Hepatocyte (in vitro differentiated cells): ENCODE measurements at regions not wholly inside any gene's neighbourhood (a gene's known extent, or its start where the extent isn't known, plus 50 kb on each side); places are given as distances from the start of the nearest gene placed in this dataset.

ENCODE experiments used
- DNase-seq: peaks from one replicate; pipeline ENCODE4 v3.0.0-alpha.2; 2016; ENCODE audit warnings: low spot score
- H2AFZ ChIP-seq: fragments of 200-600 bp; sonication (generic); 2 replicates; pipeline ENCODE4 v1.6.0; 2016; ENCODE audit warnings: antibody characterized with exemption, mild to moderate bottlenecking
- H3K27ac ChIP-seq: fragments of 200-600 bp; sonication (generic); 2 replicates; pipeline ENCODE4 v1.5.1; 2016; ENCODE audit warnings: mild to moderate bottlenecking
- H3K27me3 ChIP-seq: fragments of 200-600 bp; sonication (generic); 2 replicates; pipeline ENCODE4 v1.6.1; 2016
- H3K36me3 ChIP-seq: fragments of 200-600 bp; sonication (generic); replicated peaks from 2 replicates; pipeline ENCODE4 v1.5.1; 2016; ENCODE audit warnings: low read depth; ENCODE audit not compliant: insufficient read depth
- H3K4me1 ChIP-seq: fragments of 200-600 bp; sonication (generic); 2 replicates; pipeline ENCODE4 v1.5.1; 2016; ENCODE audit warnings: mild to moderate bottlenecking, moderate library complexity; ENCODE audit not compliant: insufficient read depth
- H3K4me2 ChIP-seq: fragments of 200-600 bp; sonication (generic); 2 replicates; pipeline ENCODE4 v1.6.0; 2016
- H3K4me3 ChIP-seq: fragments of 200-600 bp; sonication (generic); 2 replicates; pipeline ENCODE4 v1.5.1; 2016; ENCODE audit warnings: mild to moderate bottlenecking
- H3K79me2 ChIP-seq: fragments of 200-600 bp; sonication (generic); 2 replicates; pipeline ENCODE4 v1.6.0; 2017; ENCODE audit warnings: mild to moderate bottlenecking
- H3K9me2 ChIP-seq: fragments of 200-600 bp; sonication (generic); replicated peaks from 2 replicates; pipeline ENCODE4 v1.6.0; 2017; ENCODE audit warnings: mild to moderate bottlenecking; ENCODE audit not compliant: insufficient read depth
- H3K9me3 ChIP-seq: fragments of 200-600 bp; sonication (generic); 2 replicates; pipeline ENCODE4 v1.5.1; 2016; ENCODE audit warnings: low read depth, mild to moderate bottlenecking
- H4K20me1 ChIP-seq: fragments of 200-600 bp; sonication (generic); 2 replicates; pipeline ENCODE4 v1.6.0; 2016; ENCODE audit warnings: mild to moderate bottlenecking; ENCODE audit not compliant: insufficient read depth, poor library complexity, severe bottlenecking
- EZH2 ChIP-seq: fragments of 200-600 bp; sonication (generic); IDR thresholded peaks from 2 replicates; pipeline ENCODE4 v1.6.1; 2016; ENCODE audit warnings: antibody characterized with exemption, mild to moderate bottlenecking, borderline replicate concordance
- EZH2phosphoT487 ChIP-seq: fragments of 200-600 bp; sonication (generic); IDR thresholded peaks from one replicate; pipeline ENCODE4 v1.6.1; 2018; ENCODE audit warnings: antibody characterized with exemption, mild to moderate bottlenecking, low read depth, moderate library complexity; ENCODE audit not compliant: unreplicated experiment, severe bottlenecking
- WGBS: methylation state at CpG from one replicate; pipeline ENCODE4 v1.1.6; 2016; ENCODE audit warnings: low lambda C conversion rate; ENCODE audit errors: missing lambda C conversion rate; 5-methylcytosine and 5-hydroxymethylcytosine counted together
- TF ChIP-seq, protein P1 (sequence below): fragments of 200-600 bp; sonication (generic); IDR thresholded peaks from 2 replicates; pipeline ENCODE4 v1.5.1; 2016; ENCODE audit warnings: antibody characterized with exemption, mild to moderate bottlenecking; ENCODE audit not compliant: poor library complexity

DNA sequence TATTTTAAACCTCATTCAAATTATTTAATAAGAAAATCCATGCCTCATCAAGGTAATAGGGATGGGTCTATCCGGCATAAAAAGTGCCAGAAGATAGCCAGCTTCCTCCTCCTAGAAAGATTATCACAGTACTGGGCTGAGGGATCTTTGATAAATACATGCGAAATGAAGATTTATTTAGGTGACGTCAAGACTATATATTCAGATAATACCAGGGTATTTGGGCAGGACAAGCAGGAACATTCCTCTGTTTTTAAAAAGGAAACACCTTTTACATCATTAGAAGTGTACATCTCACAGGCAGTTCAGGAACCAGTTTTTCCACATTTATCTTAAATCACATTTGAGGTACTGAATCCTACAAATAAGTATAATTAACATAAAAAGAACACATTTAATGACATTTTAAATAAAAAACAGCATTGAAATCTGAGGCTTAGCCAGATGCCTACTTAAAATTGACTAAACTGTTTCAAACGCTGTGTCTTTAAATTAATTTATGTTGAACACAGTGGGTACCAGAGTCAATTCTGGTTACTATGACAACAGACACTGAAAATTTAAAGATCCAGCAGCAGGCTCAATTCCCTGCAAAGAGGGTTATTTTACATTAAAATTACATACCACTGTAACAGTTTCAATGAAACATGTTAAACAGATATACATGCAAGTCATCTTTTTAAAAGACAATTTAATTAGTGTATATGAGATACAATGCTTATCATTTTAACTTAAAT lies 124.7 kb upstream of the SLCO6A1 start:
- peak overlapping the region; percentile 11 for H3K27ac ChIP-seq
- H2AFZ ChIP-seq = no peak overlapping the region
- H3K9me2 ChIP-seq = no peaks in the 10 kb centered on the region
- H3K27me3 ChIP-seq = no peaks in the 10 kb centered on the region
- no peaks in the 10 kb centered on the region for H3K79me2 ChIP-seq
- no peak overlapping the region for H3K4me2 ChIP-seq
- H4K20me1 ChIP-seq = no peaks in the 10 kb centered on the region
- DNase-seq = no peak
- peaks cover 10% of the 10 kb centered on the region for H3K4me1 ChIP-seq
- WGBS = 63% methylated on average over 4 of the region's 4 CpGs
- no peak overlapping the region for H3K4me3 ChIP-seq
- TF ChIP-seq EZH2 (no peak), EZH2phosphoT487 (no peak)
- TF ChIP-seq, protein P1, sequence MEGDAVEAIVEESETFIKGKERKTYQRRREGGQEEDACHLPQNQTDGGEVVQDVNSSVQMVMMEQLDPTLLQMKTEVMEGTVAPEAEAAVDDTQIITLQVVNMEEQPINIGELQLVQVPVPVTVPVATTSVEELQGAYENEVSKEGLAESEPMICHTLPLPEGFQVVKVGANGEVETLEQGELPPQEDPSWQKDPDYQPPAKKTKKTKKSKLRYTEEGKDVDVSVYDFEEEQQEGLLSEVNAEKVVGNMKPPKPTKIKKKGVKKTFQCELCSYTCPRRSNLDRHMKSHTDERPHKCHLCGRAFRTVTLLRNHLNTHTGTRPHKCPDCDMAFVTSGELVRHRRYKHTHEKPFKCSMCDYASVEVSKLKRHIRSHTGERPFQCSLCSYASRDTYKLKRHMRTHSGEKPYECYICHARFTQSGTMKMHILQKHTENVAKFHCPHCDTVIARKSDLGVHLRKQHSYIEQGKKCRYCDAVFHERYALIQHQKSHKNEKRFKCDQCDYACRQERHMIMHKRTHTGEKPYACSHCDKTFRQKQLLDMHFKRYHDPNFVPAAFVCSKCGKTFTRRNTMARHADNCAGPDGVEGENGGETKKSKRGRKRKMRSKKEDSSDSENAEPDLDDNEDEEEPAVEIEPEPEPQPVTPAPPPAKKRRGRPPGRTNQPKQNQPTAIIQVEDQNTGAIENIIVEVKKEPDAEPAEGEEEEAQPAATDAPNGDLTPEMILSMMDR = no peak
- no peaks in the 10 kb centered on the region for H3K9me3 ChIP-seq
- no peaks in the 10 kb centered on the region for H3K36me3 ChIP-seq

DNA sequence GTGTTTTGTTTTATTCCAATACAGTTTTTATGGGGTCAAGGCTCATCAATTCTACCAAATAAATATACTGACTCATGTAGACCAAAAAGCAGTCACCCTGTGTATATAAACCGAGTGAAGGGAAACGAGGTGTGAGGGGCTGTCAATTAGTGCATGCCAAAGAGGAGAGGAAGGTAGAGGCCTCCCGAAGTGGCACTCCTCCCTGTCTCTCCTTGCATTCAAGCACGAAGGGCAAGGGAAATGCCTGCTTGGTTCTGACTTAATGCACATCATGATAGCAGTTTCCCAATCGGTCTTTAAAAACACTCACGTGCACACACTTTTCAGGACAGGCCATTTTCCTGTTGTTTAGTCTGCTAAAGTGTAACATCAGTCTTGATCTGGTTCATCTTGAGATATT lies 125.6 kb upstream of the SLCO6A1 start:
- Histone ChIP-seq H4K20me1 (no peaks in the 10 kb centered on the region), H3K4me2 (no peak overlapping the region), H2AFZ (no peak overlapping the region), H3K27ac (peak overlapping the region; percentile 34), H3K79me2 (no peaks in the 10 kb centered on the region), H3K4me3 (no peak overlapping the region), H3K9me3 (no peaks in the 10 kb centered on the region), H3K36me3 (no peaks in the 10 kb centered on the region), H3K27me3 (no peaks in the 10 kb centered on the region), H3K9me2 (no peaks in the 10 kb centered on the region), H3K4me1 (peaks cover 10% of the 10 kb centered on the region)
- no peak for DNase-seq
- 59% methylated on average over 6 of the region's 6 CpGs for WGBS
- TF ChIP-seq, protein P1 = no peak
- no peak for TF ChIP-seq EZH2phosphoT487
- no peak for TF ChIP-seq EZH2

DNA sequence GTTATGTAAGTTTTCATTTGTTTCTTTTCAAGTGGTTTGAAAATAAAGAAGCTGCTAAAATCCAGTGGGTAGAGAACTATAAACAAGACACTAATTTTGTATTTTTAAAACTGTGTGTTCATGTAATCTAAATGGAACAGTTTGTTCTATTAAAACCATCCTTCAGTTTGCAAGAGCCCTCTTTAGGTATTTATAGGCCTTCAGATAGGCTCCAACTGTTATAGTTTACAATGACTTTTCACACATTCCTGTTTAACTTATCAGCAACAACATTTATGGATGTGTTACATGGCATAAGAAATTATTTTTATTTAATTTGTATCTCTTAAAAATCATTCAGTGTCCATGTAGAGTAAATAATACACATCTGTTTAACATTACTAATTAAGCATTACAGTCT lies 126.7 kb upstream of the SLCO6A1 start:
- H4K20me1 ChIP-seq = no peaks in the 10 kb centered on the region
- H3K27me3 ChIP-seq = no peaks in the 10 kb centered on the region
- H3K36me3 ChIP-seq = no peaks in the 10 kb centered on the region
- no peaks in the 10 kb centered on the region for H3K9me3 ChIP-seq
- no peaks in the 10 kb centered on the region for H3K9me2 ChIP-seq
- no peak overlapping the region for H3K4me2 ChIP-seq
- TF ChIP-seq EZH2phosphoT487 (peak; percentile 76), EZH2 (no peak)
- H3K27ac ChIP-seq = no peak overlapping the region
- H3K79me2 ChIP-seq = no peaks in the 10 kb centered on the region
- DNase-seq = no peak
- H2AFZ ChIP-seq = no peak overlapping the region
- H3K4me1 ChIP-seq = peaks cover 10% of the 10 kb centered on the region
- H3K4me3 ChIP-seq = no peak overlapping the region

DNA sequence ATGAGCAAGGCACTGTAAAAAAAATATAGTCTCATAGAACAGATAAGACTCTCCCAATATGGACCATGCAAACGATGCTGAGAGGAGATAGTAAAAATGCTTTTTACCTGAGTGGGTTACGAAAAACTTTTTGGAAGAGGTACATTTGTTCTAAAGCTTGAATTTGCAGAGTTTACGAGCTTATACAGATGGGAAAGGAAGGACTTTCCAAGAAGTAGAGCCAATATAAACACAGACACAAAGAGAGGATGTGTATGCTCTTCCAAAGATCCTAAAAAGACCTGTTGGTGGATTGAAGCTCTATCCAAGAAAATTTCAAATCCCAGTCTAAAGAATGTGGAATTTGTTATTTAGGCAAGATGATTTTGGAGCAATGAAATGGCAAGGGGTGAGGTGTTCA lies 127.1 kb upstream of the SLCO6A1 start:
- 47% methylated on average over 3 of the region's 3 CpGs for WGBS

More for the DNA sequence above, 127.1 kb upstream of the SLCO6A1 start:
- no peaks in the 10 kb centered on the region for H3K9me2 ChIP-seq
- H3K9me3 ChIP-seq = no peaks in the 10 kb centered on the region
- peaks cover 10% of the 10 kb centered on the region for H3K4me1 ChIP-seq
- H3K36me3 ChIP-seq = no peaks in the 10 kb centered on the region
- H3K4me3 ChIP-seq = no peak overlapping the region
- H3K27ac ChIP-seq = no peak overlapping the region
- H3K4me2 ChIP-seq = no peak overlapping the region
- H3K27me3 ChIP-seq = no peaks in the 10 kb centered on the region
- no peaks in the 10 kb centered on the region for H3K79me2 ChIP-seq
- no peak overlapping the region for H2AFZ ChIP-seq
- no peak for DNase-seq
- H4K20me1 ChIP-seq = no peaks in the 10 kb centered on the region
- no peak for TF ChIP-seq EZH2phosphoT487
- TF ChIP-seq, protein P1 = no peak
- no peak for TF ChIP-seq EZH2
